ENCODE measurements at regions not wholly inside any gene's neighbourhood (a gene's known extent, or its start where the extent isn't known, plus 50 kb on each side); places are given as distances from the start of the nearest gene placed in this dataset.

- no peak for TF ChIP-seq CTCF (conservative IDR thresholded peaks at IDR 0.05; ENCODE audit: low read length)
- no peak for TF ChIP-seq EZH2phosphoT487 (IDR thresholded peaks at IDR 0.05; ENCODE audit: borderline replicate concordance, low read depth, low read length)
Measured at GRCh38 chr12:25054076-25054782, 105.3 kb upstream of the BCAT1 start.
